OCI-M2 (cell line): ENCODE measurements at regions not wholly inside any gene's neighbourhood (a gene's known extent, or its start where the extent isn't known, plus 50 kb on each side); places are given as distances from the start of the nearest gene placed in this dataset.
"Not testable (repeated sequence)": the region's sequence is repeated elsewhere in the genome, so short reads cannot be mapped to it uniquely, and the experiment has no call there.

Experiments
- DNase-seq: peaks from one replicate; lab custom pipeline; 2025; ENCODE audit not compliant: unreplicated experiment; lab: John Stamatoyannopoulos, UW

DNA sequence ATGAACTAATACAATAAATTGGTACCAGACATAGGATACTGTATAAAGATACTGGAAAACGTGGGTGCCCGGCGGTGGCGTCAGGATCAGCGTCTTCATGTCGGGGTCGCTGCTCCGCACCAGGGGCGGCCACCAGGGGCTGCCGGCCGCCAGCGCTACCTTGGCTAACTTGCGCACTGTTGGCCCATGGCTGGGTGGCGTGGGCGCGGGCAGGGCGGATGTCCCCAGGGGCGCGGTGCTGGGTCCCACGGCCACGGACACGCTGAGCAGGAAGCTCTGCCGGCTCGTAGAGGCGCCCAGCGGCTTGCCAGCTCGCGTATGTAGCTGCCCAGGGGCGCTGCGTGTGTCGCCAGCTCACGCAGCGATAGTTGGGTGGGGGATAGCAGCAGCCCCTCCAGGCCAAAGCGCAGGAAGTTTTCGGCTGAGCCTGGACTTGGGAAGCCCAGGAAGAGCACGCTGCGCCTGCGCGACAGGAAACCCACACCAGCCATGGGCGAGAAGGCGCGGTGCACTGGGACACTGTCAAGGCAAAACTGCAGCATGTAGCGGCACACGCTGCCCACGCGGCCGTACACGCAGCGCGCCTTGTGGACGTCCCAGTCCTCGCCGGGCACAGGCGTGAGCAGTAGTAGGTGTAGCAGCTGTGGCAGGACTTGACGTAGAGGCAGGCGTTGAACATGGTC, 299.9 kb downstream of the CCDC74A start:
- DNase-seq: no peak

- DNase-seq: no peak
These were observed 300.5 kb downstream of the CCDC74A start for GRCh38 chr2:131828164-131828561.

- DNase-seq: not testable (repeated sequence)
These were observed 301.2 kb downstream of the CCDC74A start for GRCh38 chr2:131828633-131829455.

DNA sequence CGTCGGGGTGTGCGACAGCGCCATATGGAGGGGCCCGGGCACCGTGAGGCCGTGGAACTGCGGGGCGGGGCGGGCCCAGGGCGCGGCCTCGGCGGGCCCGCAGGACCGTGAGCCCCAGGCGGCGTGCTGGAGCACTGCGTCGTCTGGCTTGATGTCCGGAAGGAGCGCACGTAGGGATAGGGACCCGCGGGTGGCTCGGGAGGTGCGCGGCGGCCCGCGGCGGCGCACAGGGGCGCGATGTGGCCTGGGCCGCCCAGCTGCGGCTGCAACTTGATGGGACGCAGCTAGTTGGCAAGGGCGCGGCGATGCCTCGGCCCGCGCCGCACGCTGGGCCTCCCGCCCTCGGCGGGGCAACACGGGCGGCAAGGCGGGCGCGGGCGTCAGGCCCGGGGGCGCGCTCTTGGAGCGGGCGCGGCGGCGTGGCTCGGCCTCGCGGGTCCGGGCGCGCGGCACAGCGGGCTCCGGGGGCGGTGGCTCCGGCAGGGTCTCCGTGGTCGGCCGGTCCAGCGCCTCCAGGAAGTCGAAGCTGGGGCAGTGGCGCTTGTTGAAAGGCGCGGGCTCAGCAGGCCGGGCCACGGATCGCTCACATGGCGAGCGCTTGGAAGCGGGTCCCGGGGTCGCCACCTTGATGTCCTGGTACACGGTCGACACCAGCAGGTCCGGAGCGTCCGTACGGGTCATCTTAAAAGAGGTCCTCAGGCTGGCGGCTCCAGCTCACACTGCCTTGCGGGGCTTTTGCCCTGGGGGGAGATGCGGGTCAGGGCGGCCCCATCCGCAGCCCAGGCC, 302.0 kb downstream of the CCDC74A start:
- not testable (repeated sequence) for DNase-seq

DNA sequence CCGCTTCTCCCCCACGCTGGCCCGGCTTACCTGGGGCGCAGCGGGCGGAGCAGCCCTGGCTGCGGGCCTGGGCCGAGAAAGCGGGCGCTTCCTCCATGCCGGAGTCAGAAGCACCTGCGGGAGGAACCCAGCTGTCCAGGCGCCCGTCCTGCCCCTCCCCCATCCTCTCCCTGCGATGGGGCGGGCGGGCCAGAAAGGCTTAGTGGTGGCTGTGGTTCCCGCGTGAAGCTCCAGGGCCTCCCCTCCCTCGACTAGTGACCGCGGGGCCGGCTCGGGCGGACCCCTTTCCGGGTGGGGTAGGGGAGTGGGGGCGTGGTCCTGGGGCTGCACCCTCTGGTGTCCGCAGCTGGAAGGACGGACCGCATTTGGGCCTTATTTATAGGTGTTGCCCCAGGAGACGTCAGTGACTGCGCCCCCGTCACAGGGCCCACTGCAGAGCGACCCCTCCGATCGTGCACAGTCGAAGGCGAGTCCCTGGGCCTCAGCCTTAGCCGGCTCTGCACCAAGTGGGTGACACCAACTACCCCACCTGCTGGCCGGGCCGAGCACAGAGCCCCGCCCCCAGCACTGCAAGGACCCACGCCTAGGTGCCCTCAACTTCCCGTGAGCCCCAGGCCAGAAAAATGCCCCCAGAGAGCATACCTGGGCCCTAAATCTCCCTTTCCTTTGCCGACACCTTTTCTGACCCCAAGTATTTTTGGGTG, 302.7 kb downstream of the CCDC74A start:
- not testable (repeated sequence) for DNase-seq

GRCh38 chr2:131830946-131831310, 303.2 kb downstream of the CCDC74A start:
- DNase-seq: not testable (repeated sequence)

DNA sequence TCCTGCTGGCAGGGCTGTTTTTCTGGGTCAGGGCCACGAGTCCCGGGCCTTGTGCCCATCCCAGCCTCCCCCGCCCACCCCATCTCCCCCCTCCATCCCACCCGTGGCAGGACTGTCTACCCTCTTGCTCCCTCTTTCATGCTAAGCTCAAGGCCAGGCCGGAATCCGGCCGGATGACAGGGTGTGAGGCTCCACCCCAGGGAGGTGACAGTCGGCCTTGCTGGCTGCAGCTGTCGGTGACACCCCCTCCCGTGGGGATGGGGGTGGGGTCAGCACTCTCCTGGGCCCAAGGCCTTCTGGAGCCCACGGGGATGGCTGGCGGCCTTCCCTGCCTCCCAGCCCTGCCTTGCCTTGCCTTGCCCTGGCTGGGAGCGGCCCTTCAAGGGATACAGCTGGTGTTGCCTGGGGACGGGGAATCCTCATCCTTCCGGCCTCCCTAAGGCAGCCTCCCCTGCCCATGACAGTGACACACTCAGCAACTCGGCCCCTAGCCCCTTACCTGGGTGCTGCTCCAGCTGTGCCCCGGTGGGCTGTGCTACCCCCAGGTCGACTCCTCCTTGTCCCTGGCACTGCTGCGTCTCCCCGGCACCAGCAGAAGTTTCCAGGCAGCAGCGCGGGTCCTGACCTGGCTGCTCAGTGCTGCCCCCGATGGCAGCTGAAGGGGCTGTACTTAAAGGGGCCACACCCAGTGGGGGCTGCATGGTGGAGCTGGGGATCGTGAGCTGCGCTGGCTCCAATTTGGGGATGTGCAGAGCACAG, 303.9 kb downstream of the CCDC74A start:
- DNase-seq: not testable (repeated sequence)

DNA sequence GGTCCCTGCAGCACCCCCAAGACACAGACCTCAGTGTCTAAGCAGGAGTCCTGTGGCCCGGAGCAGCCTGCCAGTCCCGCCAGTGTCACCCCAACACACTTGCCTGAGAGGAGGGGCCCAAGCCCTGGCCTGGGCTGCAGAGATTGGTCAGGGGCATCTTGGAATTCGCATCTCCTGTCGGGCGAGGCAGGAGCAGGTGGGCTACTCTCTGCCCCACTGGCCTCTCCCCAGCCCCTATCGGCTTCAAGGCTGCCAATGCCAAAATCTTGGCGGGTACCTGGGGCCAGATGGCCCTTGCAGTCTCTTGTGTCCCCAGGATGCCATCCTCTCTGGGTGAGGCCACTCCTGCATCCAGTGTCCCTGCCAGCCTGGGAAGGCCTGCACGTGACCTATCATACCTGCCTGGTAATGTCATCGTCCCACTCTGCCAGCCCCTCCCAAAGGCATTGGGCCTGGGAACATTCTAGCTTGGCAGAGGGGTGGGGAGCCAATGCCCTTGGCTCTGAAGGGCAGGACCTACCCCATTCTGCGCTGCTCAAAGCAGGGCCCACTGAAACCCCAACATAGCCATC, 304.6 kb downstream of the CCDC74A start:
- not testable (repeated sequence) for DNase-seq

DNA sequence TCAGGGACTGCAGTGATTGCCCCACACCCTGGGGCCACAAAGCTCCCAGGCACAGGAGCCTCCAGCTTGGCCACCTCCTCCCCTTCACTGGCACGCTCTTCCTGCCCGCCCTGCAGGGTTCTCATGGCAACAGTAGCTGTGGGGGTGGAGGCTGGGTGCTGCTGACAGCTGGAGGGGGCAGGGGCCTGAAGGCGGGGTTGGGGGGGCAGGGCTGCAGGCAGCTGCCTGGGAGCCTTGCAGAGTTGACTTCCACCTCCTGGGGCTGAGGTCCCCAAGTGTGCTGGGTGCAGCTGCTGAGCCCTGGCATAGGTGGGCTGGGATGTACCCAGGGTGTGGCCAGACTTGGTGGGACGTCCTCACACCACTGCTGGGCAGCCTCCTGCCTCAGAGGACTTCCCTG, 305.2 kb downstream of the CCDC74A start:
- DNase-seq: not testable (repeated sequence)

DNA sequence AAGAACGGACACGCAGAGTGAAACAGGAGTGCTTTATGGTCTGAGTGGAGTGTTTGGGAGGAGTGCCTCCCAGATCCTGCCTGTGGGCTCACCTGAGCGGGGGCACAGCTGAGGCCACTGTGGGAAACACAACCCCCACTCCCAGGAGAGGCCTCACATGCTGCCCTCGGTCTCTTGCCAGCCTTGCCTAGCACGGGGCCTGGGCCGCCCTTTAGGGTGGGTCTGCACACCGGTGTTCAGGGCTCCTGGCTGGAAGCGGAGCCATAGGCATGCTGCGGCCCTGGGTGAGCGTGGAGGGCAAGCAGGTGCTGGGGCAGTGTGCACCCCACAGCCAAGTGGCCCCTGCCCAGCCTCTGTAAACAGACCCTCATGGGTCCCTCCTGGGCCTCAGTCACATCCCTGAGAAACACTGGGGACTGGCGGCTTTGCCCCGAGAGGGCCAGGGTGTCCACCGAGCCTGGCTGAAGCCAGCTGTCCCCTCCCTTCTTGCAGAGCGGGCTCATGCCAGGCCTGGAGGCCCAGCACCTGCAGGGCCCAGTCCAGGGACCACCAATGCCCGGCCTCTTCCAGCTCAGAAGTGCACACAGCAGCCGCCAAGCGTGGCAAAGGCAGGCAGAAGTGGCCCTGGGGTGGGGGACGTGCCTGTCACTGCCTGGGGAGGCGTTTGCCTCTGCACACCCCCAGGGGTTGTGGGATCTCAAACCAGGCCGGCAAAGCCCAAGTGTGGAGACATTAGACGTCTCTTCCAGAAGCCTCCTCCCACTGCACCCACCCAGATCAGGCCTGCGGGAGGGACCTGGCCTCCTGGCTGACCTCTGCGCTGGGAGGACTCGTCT, 305.9 kb downstream of the CCDC74A start:
- not testable (repeated sequence) for DNase-seq

- not testable (repeated sequence) for DNase-seq
These were observed 306.7 kb downstream of the CCDC74A start for GRCh38 chr2:131834203-131835020.

GRCh38 chr2:131835022-131835421, 307.3 kb downstream of the CCDC74A start:
- DNase-seq: not testable (repeated sequence)

GRCh38 chr2:131835621-131836091, 308.0 kb downstream of the CCDC74A start:
- no peak for DNase-seq

GRCh38 chr2:131836116-131836515, 308.4 kb downstream of the CCDC74A start:
- DNase-seq: not testable (repeated sequence)

DNA sequence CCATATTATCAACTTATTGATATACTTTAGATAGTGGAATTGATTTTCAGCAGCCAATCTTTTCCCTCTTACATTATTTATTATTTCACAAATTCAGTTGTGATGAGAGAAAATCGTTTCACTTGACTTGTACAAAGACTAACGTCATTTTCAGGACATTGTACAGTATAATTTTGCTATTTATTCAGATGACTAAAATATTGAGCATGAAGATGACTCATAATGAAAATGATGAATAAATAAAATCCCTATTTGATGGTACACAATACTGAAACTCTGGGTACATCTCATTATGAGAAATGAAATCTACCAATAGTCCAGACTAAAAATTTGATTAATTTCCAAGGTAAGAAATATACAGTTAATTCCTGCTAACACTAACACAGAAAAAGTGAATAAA, 316.4 kb downstream of the CCDC74A start:
- not testable (repeated sequence) for DNase-seq

GRCh38 chr2:131856202-131856601, 305.6 kb downstream of the ANKRD30BL start:
- DNase-seq: not testable (repeated sequence)

GRCh38 chr2:131858197-131858596, 303.6 kb downstream of the ANKRD30BL start:
- not testable (repeated sequence) for DNase-seq
